ENCODE measurements at regions not wholly inside any gene's neighbourhood (a gene's known extent, or its start where the extent isn't known, plus 50 kb on each side); places are given as distances from the start of the nearest gene placed in this dataset.

GRCh38 chr4:114236171-114236769 lies 256.8 kb upstream of the ARSJ start:
- TF ChIP-seq CTCF (conservative IDR thresholded peaks at IDR 0.05; ENCODE audit: low read length) (no peak), EZH2phosphoT487 (IDR thresholded peaks at IDR 0.05; ENCODE audit: borderline replicate concordance, low read depth, low read length) (no peak)

Measured in OCI-LY7 (cell line).